CD4-positive, alpha-beta T cell (primary cell): ENCODE measurements at regions not wholly inside any gene's neighbourhood (a gene's known extent, or its start where the extent isn't known, plus 50 kb on each side); places are given as distances from the start of the nearest gene placed in this dataset.

Experiments
- ATAC-seq: fragments of 200-7000 bp; cut with Tn5 transposase; one replicate; pipeline ENCODE4 v1.10.0; 2022; ENCODE audit warnings: mild to moderate bottlenecking; ENCODE audit not compliant: poor library complexity
- CTCF ChIA-PET: fragments of 350-600 bp; sonication (Branson Sonifier 250); formaldehyde crosslinking; loops from one replicate; lab custom pipeline; 2021; ENCODE audit warnings: antibody characterized with exemption, inconsistent platforms; lab: Charles Lee
- POLR2A ChIA-PET: fragments of 350-600 bp; sonication (Branson Sonifier 250); formaldehyde crosslinking; loops from one replicate; lab custom pipeline; 2021; ENCODE audit warnings: antibody characterized with exemption, inconsistent platforms; lab: Charles Lee
- DNase-seq, 14 experiments: peaks; one replicate each; pipeline ENCODE4 v3.0.0-alpha.2; 2013 to 2020; ENCODE audit warnings: mixed read lengths in 2 of 14
- H3K27ac ChIP-seq, 2 donors: one replicate each; pipeline versions ENCODE4 v1.5.1 to v1.7.0; 2013; ENCODE audit warnings: low read length in 2 of 2, low read depth in 1 of 2, mild to moderate bottlenecking in 1 of 2
- H3K27me3 ChIP-seq, 2 experiments: 1 replicate in 1 of 2; 2 replicates in 1 of 2; pipeline versions ENCODE4 v1.6.1 to v1.7.0; 2013; ENCODE audit warnings: low read length in 2 of 2, control low read depth in 1 of 2, mild to moderate bottlenecking in 1 of 2, moderate library complexity in 1 of 2; ENCODE audit not compliant: insufficient read depth in 2 of 2, control insufficient read depth in 1 of 2
- H3K36me3 ChIP-seq: one replicate; pipeline ENCODE4 v1.6.1; 2013; ENCODE audit warnings: low read length, control low read depth; ENCODE audit not compliant: insufficient read depth
- H3K4me1 ChIP-seq: one replicate; pipeline ENCODE4 v1.6.1; 2013; ENCODE audit warnings: low read length, control low read depth; ENCODE audit not compliant: insufficient read depth
- H3K4me3 ChIP-seq: one replicate; pipeline ENCODE4 v1.5.1; 2013; ENCODE audit warnings: mild to moderate bottlenecking, low read length, moderate library complexity
- H3K9me3 ChIP-seq, 2 experiments: 1 replicate in 1 of 2; 2 replicates in 1 of 2; pipeline versions ENCODE4 v1.6.1 to v1.7.0; 2013; ENCODE audit warnings: low read length in 2 of 2, mild to moderate bottlenecking in 2 of 2, control low read depth in 1 of 2, moderate library complexity in 1 of 2; ENCODE audit not compliant: control insufficient read depth in 1 of 2, insufficient read depth in 1 of 2
- H3K27ac Mint-ChIP-seq: one replicate; pipeline ENCODE4 v1.8.0; 2020; ENCODE audit warnings: mixed read lengths
- H3K27me3 Mint-ChIP-seq: one replicate; pipeline ENCODE4 v1.8.0; 2021; ENCODE audit warnings: mixed read lengths
- H3K36me3 Mint-ChIP-seq: one replicate; pipeline ENCODE4 v1.8.0; 2021; ENCODE audit warnings: low read depth, mixed read lengths
- H3K4me1 Mint-ChIP-seq: one replicate; pipeline ENCODE4 v1.8.0; 2021; ENCODE audit warnings: low read depth, mixed read lengths
- H3K4me3 Mint-ChIP-seq: one replicate; pipeline ENCODE4 v1.8.0; 2020; ENCODE audit warnings: mild to moderate bottlenecking, mixed read lengths
- H3K9me3 Mint-ChIP-seq: one replicate; pipeline ENCODE4 v1.8.0; 2020; ENCODE audit warnings: mixed read lengths
- intact Hi-C, 2 experiments: fragments of 100-400 bp; cut with DNase I in 1 of 2; cut with micrococcal nuclease in 1 of 2; formaldehyde crosslinking; loops; one replicate each; pipeline versions ENCODE4 v1.15.1 to v1.9.0; 2023 to 2025; cut with DNase I, micrococcal nuclease
- TF ChIP-seq, protein P1 (sequence below): fragments of 200-600 bp; IDR thresholded peaks from one replicate; pipeline ENCODE4 v1.8.0; 2022; ENCODE audit warnings: antibody characterized with exemption, mild to moderate bottlenecking

- TF ChIP-seq, protein P1, sequence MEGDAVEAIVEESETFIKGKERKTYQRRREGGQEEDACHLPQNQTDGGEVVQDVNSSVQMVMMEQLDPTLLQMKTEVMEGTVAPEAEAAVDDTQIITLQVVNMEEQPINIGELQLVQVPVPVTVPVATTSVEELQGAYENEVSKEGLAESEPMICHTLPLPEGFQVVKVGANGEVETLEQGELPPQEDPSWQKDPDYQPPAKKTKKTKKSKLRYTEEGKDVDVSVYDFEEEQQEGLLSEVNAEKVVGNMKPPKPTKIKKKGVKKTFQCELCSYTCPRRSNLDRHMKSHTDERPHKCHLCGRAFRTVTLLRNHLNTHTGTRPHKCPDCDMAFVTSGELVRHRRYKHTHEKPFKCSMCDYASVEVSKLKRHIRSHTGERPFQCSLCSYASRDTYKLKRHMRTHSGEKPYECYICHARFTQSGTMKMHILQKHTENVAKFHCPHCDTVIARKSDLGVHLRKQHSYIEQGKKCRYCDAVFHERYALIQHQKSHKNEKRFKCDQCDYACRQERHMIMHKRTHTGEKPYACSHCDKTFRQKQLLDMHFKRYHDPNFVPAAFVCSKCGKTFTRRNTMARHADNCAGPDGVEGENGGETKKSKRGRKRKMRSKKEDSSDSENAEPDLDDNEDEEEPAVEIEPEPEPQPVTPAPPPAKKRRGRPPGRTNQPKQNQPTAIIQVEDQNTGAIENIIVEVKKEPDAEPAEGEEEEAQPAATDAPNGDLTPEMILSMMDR: no peak
- Mint-ChIP-seq H3K9me3 (peaks cover 5% of the 10 kb centered on the region), H3K4me1 (no peaks in the 10 kb centered on the region), H3K27ac (no peak overlapping the region), H3K36me3 (no peaks in the 10 kb centered on the region), H3K4me3 (no peak overlapping the region), H3K27me3 (no peaks in the 10 kb centered on the region)
- ChIA-PET POLR2A (no interaction called here), CTCF (no interaction called here)
- H3K27me3 ChIP-seq: no peaks in the 10 kb centered on the region
- no peaks in the 10 kb centered on the region for H3K4me1 ChIP-seq
- ATAC-seq (no peak), DNase-seq (no peak)
- H3K36me3 ChIP-seq: no peaks in the 10 kb centered on the region
- H3K4me3 ChIP-seq: no peak overlapping the region
- no peaks in the 10 kb centered on the region for H3K9me3 ChIP-seq
- intact Hi-C loops: no loop called here
- no peak overlapping the region for H3K27ac ChIP-seq
Measured at GRCh38 chr4:181613200-181613599, 630.0 kb upstream of the TENM3 start.

DNA sequence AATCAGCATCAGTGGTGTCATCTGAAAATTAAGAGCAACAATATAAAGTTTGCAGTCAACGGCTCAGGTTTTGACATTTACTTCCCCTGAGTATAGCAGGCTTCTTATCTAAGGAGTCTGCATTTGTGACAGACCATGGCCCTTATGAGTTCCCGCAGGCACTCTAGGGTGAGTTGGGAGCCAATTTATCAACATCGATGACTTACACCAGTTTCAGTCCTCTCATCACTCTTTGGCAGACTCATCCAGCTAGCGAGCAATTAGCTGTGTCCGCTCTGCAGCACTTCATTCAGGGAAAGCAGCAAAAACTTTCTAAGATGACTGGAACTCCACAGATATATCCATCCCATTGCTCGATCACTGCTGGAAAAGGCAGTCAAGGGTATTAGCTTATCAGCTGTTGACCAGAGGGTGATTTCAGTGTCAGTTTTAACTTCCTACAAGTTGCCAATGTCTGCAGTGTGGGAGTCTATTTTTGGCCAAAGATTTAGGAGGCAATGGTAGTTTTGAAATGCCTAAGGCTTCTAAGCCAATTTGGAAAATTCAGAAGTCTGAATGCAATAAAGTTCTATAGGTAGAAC is 625.1 kb upstream of the TENM3 start:
- no peaks in the 10 kb centered on the region for H3K27me3 Mint-ChIP-seq

GRCh38 chr4:181618896-181619295 is 624.3 kb upstream of the TENM3 start:
- no peaks in the 10 kb centered on the region for H3K4me1 ChIP-seq
- no peak overlapping the region for H3K27ac ChIP-seq
- Mint-ChIP-seq H3K27me3 (no peaks in the 10 kb centered on the region), H3K36me3 (no peaks in the 10 kb centered on the region), H3K4me3 (no peak overlapping the region), H3K4me1 (no peaks in the 10 kb centered on the region), H3K27ac (no peak overlapping the region), H3K9me3 (peaks cover 2% of the 10 kb centered on the region)
- DNase-seq (no peak), ATAC-seq (no peak)
- no peak overlapping the region for H3K4me3 ChIP-seq
- no peaks in the 10 kb centered on the region for H3K27me3 ChIP-seq
- intact Hi-C loops: no loop called here
- H3K9me3 ChIP-seq: no peaks in the 10 kb centered on the region
- ChIA-PET POLR2A (no interaction called here), CTCF (no interaction called here)
- no peaks in the 10 kb centered on the region for H3K36me3 ChIP-seq
- TF ChIP-seq, protein P1: no peak

More for the DNA sequence above, 625.1 kb upstream of the TENM3 start:
- Mint-ChIP-seq H3K4me1 (no peaks in the 10 kb centered on the region), H3K36me3 (no peaks in the 10 kb centered on the region), H3K9me3 (peaks cover 2% of the 10 kb centered on the region), H3K4me3 (no peak overlapping the region), H3K27ac (no peak overlapping the region)
- Histone ChIP-seq H3K27ac (no peak overlapping the region), H3K27me3 (no peaks in the 10 kb centered on the region), H3K4me3 (no peak overlapping the region), H3K36me3 (no peaks in the 10 kb centered on the region), H3K4me1 (no peaks in the 10 kb centered on the region), H3K9me3 (no peaks in the 10 kb centered on the region)
- intact Hi-C loops: no loop called here
- TF ChIP-seq, protein P1: no peak
- DNase-seq: no peak
- ChIA-PET POLR2A (no interaction called here), CTCF (no interaction called here)
- no peak for ATAC-seq
